NCI-H2107 (cell line): ENCODE measurements at regions not wholly inside any gene's neighbourhood (a gene's known extent, or its start where the extent isn't known, plus 50 kb on each side); places are given as distances from the start of the nearest gene placed in this dataset.
"Not testable (repeated sequence)": the region's sequence is repeated elsewhere in the genome, so short reads cannot be mapped to it uniquely, and the experiment has no call there.

Experiments
- DNase-seq: peaks from one replicate; lab custom pipeline; 2025; lab: John Stamatoyannopoulos, UW

GRCh38 chr1:94362466-94363058, 55.6 kb upstream of the ABCD3 start:
- no peak for DNase-seq

- DNase-seq = no peak
Observed at GRCh38 chr1:94358630-94359599, 59.3 kb upstream of the ABCD3 start.

DNA sequence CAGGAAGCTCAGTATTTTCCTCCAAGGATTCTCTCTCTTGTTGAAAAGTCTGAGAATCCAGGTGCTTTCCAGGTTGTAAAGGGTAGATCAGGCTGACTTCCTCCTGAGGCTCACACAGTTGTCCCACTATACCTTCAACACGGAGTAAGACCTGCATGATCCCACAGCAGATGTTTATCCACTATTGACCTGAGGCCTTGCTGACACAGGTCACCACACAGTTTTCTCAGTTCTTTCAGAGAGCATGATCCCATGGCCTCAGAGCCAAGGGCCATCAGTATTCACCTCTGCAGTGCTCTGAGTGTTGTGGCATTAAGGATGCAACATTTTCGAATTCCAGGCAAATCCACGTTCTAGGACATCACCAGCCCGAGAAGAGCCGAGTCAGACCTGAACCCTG, 60.5 kb upstream of the ABCD3 start:
- no peak for DNase-seq

DNA sequence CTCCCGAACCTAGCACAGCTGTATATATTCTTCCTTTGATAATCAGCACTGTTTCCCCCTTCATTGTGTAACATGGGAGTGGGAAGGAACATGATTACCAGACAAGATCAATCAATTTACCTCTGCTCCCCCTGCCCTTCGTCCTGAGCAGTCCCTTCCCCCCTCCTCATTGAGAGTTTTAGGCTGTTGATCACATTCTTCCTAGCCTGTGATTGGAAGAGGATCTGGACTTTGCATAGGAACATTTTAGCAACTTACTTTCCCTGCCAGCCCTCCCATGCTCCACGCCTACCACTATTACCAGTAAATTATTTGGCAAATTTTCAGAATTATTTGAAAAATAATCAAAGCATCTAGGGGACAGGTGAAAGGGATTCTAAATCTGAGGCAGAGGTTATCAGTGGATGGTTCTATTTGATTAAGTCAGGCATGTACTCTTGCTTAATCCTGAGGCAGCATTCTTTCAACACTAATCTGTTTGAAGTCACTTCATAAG, 62.7 kb upstream of the ABCD3 start:
- DNase-seq = no peak

- no peak for DNase-seq
Observed at GRCh38 chr1:94351481-94351880, 66.7 kb upstream of the ABCD3 start.

- DNase-seq = no peak
Observed at GRCh38 chr1:94350350-94350924, 67.8 kb upstream of the ABCD3 start.

DNA sequence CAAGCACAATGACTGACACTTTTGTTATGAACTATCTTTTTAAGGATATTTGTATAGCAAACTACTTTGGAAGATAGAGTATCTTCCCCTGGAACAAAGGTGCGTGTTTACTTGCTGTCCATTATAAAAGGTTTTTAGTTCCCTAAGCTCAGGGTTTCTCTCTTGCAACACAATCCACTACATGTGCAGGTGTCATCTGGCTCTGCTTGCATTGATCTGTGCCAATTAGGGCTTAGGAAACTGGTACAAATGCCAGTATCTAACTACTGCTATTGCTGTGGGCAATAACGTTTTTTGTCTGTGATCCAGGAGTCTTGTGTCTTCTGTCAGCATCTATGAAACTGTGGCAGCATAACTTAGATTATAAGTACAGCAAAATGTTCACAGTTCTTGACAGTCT, 68.3 kb upstream of the ABCD3 start:
- no peak for DNase-seq

GRCh38 chr1:94348386-94348785, 69.8 kb upstream of the ABCD3 start:
- not testable (repeated sequence) for DNase-seq

DNA sequence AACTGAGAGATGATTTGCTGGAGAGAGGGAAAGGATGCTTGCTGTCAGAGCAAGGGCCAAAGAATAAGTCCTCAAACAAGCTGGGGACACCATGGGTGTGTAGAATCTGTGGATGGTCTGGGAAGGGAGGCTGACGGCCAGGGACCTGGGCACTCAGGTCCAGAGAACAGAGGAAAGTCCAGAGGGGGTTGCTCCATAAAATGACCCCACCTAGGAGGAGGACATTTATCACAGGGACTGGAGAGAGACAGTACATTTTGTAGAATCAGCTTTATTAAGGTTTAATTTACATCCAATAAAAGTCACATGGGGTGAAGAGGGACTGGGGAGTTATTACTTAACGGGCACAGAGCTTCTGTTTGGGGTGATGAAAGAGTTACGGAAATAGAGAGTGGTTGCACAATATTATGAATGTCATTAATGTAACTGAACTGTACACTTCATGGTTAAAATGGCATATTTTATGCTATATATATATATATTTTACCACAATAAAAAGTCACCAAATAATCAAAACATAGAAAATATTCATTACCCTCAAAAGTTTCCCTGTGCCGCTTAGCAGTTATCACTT, 73.0 kb upstream of the ABCD3 start:
- DNase-seq = no peak

DNA sequence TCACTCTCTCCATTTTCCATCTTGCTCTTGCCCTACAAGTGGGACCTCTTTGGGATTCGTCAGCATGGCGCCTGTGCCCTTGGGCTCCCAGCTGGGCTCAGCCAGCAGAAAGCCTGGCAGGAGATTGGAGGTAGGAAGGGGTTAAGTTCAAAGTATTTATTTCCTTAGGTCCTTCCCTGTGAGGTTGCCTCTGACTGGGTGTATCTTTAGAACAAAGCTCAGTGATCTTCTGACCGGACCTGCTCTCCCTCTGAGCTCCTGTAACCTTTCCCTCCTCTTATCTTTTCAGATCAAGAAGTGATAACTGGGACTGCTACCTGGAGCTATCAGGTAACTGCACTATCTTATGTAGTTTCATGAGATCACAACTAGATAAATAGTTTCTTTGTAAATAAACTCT, 75.8 kb upstream of the ABCD3 start:
- no peak for DNase-seq

DNA sequence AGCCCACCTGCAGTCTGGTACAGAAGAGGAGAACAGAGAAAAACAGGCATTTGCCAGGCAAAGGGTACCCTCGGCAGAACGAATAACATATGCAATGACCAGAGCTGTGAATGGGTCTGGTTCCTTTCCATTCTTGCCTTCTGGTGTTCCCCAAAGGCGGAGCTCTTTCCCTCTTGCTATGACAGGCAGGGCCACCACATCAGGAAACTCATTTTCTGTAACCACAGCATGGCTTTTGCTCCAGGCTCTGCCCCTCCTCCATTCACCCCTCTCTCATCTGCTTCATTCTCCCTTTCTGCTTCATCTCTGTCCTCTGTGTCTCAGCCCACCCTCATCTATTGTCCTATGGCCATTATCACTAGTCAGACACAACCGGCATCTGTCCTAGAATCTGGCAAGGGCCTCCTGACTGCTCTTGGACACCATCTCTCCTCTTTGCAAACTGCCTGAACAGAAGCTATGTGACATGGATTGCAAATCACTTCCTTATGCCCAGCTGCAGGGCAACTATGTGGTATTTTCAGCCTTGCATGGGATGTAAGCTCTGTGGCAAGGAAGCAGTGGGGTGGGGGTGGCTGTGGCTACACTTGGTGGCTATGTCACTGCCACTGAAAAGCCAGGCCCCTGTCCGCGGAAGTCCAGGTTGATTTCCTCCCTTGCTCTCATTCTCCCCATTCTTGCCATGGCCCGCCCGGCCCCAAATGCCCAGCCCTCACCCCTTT, 78.8 kb upstream of the ABCD3 start:
- no peak for DNase-seq

- DNase-seq = no peak
Observed at GRCh38 chr1:94336991-94337390, 81.2 kb upstream of the ABCD3 start.

GRCh38 chr1:94335950-94336349, 82.2 kb upstream of the ABCD3 start:
- DNase-seq = peak; percentile 40

DNA sequence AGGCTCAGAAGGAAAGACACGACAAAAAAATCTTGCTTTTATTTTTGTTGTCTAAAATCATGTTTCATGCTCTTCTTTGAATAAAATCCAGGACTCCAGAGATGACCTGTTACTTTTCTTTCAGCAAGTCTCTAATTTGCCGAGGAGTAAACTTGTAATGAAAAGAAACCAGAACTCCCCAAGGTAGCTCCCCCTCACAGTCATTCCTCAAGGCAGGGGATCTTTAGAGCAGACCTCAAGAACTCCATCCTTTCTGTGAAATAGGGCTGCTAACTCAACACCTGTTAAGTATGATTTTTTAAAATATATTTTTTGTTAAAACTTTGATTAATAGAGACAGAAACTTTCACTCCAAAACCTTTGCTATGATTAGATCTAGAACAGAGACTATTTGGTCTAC, 82.7 kb upstream of the ABCD3 start:
- no peak for DNase-seq

DNA sequence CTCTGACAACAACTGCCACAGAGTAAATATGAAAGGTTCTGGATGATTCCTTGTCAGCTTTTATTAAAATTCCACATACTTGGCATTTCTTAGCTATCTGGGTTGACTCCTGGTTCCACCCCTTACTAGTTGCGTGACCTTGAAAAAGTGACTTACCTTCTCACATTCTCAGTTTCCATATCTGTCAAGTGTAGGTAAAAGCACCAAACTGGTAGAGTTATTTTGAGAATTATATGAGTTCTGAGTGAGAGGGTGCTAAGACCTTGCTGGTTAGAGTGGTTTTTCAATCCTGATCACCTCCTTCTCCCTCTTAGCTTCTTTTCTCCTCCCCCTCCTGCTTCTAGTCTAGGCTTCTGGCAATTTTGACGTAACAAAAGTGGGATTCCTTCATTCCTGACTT, 83.4 kb upstream of the ABCD3 start:
- DNase-seq = no peak

DNA sequence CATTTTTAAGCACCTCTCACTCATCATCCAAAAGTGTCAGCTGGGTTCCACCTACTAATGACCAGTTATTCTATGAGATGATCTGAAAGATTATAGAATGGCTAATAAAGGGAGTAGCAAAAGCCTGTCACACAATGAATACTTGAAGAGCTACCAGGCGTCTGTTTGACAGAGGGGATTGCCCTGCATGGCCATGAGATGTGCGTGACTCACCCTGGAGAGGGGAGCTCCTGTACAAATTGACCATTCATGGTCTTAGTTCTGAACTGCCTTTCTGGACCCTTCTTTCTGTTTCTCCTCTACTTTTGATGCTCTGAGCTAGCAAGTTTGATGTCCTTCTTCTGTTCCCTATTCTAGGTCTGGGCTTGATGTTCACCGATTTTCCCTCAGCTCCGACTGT, 85.2 kb upstream of the ABCD3 start:
- no peak for DNase-seq

GRCh38 chr1:94332516-94332915, 85.7 kb upstream of the ABCD3 start:
- no peak for DNase-seq

DNA sequence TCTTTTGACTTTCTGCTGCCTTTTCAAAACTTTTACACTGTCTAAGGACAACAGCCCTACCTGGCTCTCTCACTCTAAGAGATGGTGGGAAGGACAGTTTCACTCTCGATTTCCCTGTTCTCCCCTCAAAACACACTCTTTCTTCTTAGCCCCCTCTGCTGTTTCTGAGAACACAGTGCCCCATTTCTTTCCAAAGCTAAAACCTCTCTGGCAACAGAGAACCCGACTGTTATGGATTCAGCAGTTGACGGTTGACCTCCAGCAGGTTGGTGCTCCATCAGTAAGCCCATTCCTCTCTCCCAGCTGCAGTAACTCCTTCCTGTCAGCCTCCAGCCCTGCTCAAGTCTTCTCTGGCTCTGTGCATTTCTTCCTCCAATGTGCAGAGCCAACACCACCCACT, 88.2 kb upstream of the ABCD3 start:
- no peak for DNase-seq

- DNase-seq = no peak
Observed at GRCh38 chr1:94329276-94329675, 88.9 kb upstream of the ABCD3 start.

DNA sequence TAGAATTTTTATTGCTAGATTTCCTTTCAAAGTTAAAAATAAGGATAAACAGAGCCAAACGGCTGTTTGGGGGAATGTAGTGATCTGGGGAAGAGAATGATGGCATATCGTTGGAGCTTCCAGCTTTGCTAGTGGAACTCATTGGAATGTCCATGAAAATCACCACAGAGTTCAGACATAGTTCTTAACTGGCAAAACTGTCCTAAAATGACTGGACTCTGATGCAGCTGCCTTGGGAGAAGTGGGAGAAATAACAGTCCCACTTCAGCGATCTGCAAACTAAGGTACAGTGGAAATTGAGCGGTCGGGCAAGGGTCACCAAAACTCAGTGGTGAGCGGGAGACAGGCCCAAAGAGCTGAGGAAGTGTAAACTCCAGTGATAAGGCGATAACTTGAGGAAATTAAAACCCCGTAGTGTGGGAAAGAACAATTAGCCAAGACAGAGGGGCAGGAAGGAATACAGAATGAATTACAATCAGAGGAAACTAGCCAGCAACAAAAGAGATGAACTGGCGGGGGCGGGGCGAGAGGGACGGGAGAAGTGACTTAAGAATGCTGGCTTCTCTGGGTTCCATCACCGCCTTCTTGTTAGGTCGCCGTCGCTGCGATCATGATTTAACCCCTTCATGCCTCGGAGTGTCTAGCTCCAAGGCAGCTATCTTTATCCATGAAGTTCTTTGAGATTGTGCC, 89.8 kb upstream of the ARHGAP29 start:
- no peak for DNase-seq

DNA sequence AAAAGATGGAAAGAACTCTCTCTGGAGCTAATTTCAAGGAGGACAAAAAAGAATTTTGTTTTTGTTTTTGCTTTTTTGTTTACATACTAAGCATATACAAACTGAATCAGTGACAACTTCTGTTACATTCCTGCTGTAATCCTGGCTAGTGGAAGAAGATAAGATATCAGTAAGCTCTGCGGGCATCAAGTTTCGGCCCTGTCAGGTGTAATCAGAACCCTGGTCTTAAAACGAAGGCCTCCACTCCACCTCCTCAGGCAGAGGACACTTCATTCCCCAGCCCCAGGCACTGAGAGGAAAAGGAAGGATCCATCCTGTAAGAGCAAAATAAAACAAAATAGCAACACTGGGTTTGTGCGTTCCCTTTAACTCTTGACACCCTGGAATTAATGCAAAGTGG, 88.9 kb upstream of the ARHGAP29 start:
- no peak for DNase-seq
